BE2C (cell line): ENCODE measurements at regions not wholly inside any gene's neighbourhood (a gene's known extent, or its start where the extent isn't known, plus 50 kb on each side); places are given as distances from the start of the nearest gene placed in this dataset.

Source experiments
- DNase-seq: peaks from one replicate; pipeline ENCODE4 v3.0.0-alpha.2; 2020
- H3K27me3 ChIP-seq: fragments of 250-450 bp; sonication (Bioruptor Pico); 2 replicates; pipeline ENCODE4 v1.5.1; 2020; ENCODE audit warnings: mild to moderate bottlenecking
- H3K36me3 ChIP-seq: fragments of 250-450 bp; sonication (Bioruptor Pico); 2 replicates; pipeline ENCODE4 v1.5.1; 2020; ENCODE audit warnings: mild to moderate bottlenecking
- H3K4me1 ChIP-seq: fragments of 250-450 bp; sonication (Bioruptor Pico); 2 replicates; pipeline ENCODE4 v1.5.1; 2020
- H3K4me3 ChIP-seq: 2 replicates; pipeline ENCODE4 v1.5.1; 2011; ENCODE audit warnings: low read depth, low read length
- H3K9me3 ChIP-seq: fragments of 250-450 bp; sonication (Bioruptor Pico); 2 replicates; pipeline ENCODE4 v1.5.1; 2020
- CTCF ChIP-seq: IDR thresholded peaks from 2 replicates; pipeline ENCODE4 v1.5.1; 2012; ENCODE audit warnings: mild to moderate bottlenecking, low read depth, low read length

- DNase-seq = no peak
- no peak for TF ChIP-seq CTCF
- no peaks in the 10 kb centered on the region for H3K9me3 ChIP-seq
- no peaks in the 10 kb centered on the region for H3K4me1 ChIP-seq
- no peaks in the 10 kb centered on the region for H3K36me3 ChIP-seq
- no peaks in the 10 kb centered on the region; the same call in 1 of the 2 replicates for H3K27me3 ChIP-seq
- no peak overlapping the region for H3K4me3 ChIP-seq
Observed at GRCh38 chr12:13504074-13504473, 307.5 kb downstream of the EMP1 start.

- Histone ChIP-seq H3K9me3 (no peaks in the 10 kb centered on the region), H3K27me3 (no peaks in the 10 kb centered on the region; the same call in 1 of the 2 replicates), H3K4me1 (no peaks in the 10 kb centered on the region), H3K4me3 (no peak overlapping the region), H3K36me3 (no peaks in the 10 kb centered on the region)
- no peak for TF ChIP-seq CTCF
- DNase-seq = no peak
Observed at GRCh38 chr12:13503094-13503835, 306.7 kb downstream of the EMP1 start.

- H3K27me3 ChIP-seq = no peaks in the 10 kb centered on the region; the same call in 1 of the 2 replicates
- H3K36me3 ChIP-seq = no peaks in the 10 kb centered on the region
- H3K4me1 ChIP-seq = no peaks in the 10 kb centered on the region
- H3K9me3 ChIP-seq = no peaks in the 10 kb centered on the region
- TF ChIP-seq CTCF = no peak
- H3K4me3 ChIP-seq = no peak overlapping the region
- no peak for DNase-seq
Observed at GRCh38 chr12:13499008-13499407, 302.5 kb downstream of the EMP1 start.

- no peak for DNase-seq
- Histone ChIP-seq H3K36me3 (no peaks in the 10 kb centered on the region), H3K9me3 (no peaks in the 10 kb centered on the region), H3K4me1 (no peaks in the 10 kb centered on the region), H3K4me3 (no peak overlapping the region), H3K27me3 (no peaks in the 10 kb centered on the region; the same call in 1 of the 2 replicates)
- no peak for TF ChIP-seq CTCF
Observed at GRCh38 chr12:13496111-13496510, 299.6 kb downstream of the EMP1 start.

- Histone ChIP-seq H3K27me3 (no peaks in the 10 kb centered on the region), H3K9me3 (no peaks in the 10 kb centered on the region), H3K4me3 (no peak overlapping the region), H3K36me3 (no peaks in the 10 kb centered on the region), H3K4me1 (no peaks in the 10 kb centered on the region)
- TF ChIP-seq CTCF = no peak
- DNase-seq = no peak
Observed at GRCh38 chr12:13489246-13489645, 292.7 kb downstream of the EMP1 start.

- no peaks in the 10 kb centered on the region for H3K27me3 ChIP-seq
- H3K9me3 ChIP-seq = no peaks in the 10 kb centered on the region
- no peak for DNase-seq
- no peaks in the 10 kb centered on the region for H3K4me1 ChIP-seq
- H3K4me3 ChIP-seq = no peak overlapping the region
- no peak for TF ChIP-seq CTCF
- H3K36me3 ChIP-seq = no peaks in the 10 kb centered on the region
Observed at GRCh38 chr12:13487326-13487725, 290.8 kb downstream of the EMP1 start.
